Spleen (tissue), 11 donors: ENCODE measurements at regions not wholly inside any gene's neighbourhood (a gene's known extent, or its start where the extent isn't known, plus 50 kb on each side); places are given as distances from the start of the nearest gene placed in this dataset.
A peak's percentile ranks its signal among the peaks of the same experiment; 100 is the strongest.

ENCODE experiments used
- DNase-seq: peaks from one replicate; pipeline ENCODE4 v3.0.0-alpha.2; 2020
- H3K27ac ChIP-seq, 8 donors: fragments of 200-600 bp; sonication (generic) in 7 of 8; 1 replicate in 4 of 8; 2 replicates in 4 of 8; pipeline versions ENCODE4 v1.5.0 to v1.8.0; 2016 to 2021; ENCODE audit warnings: inconsistent platforms in 4 of 8, mild to moderate bottlenecking in 4 of 8, moderate library complexity in 1 of 8
- H3K27me3 ChIP-seq, 7 donors: fragments of 200-600 bp; sonication (generic) in 6 of 7; replicated peaks in 1 of 7; 1 replicate in 4 of 7; 2 replicates in 3 of 7; pipeline versions ENCODE4 v1.5.0 to v1.8.0; 2016 to 2021; ENCODE audit warnings: inconsistent platforms in 3 of 7, mild to moderate bottlenecking in 1 of 7
- H3K36me3 ChIP-seq, 6 donors: fragments of 200-600 bp; sonication (generic) in 5 of 6; 1 replicate in 4 of 6; 2 replicates in 2 of 6; pipeline versions ENCODE4 v1.5.0 to v1.8.0; 2016 to 2021; ENCODE audit warnings: inconsistent platforms in 2 of 6
- H3K4me1 ChIP-seq, 6 donors: fragments of 200-600 bp; sonication (generic) in 5 of 6; 1 replicate in 3 of 6; 2 replicates in 3 of 6; pipeline versions ENCODE4 v1.5.0 to v1.8.0; 2016 to 2021; ENCODE audit warnings: inconsistent platforms in 3 of 6
- H3K4me3 ChIP-seq, 8 donors: fragments of 200-600 bp; sonication (generic) in 7 of 8; 1 replicate in 4 of 8; 2 replicates in 4 of 8; pipeline versions ENCODE4 v1.5.0 to v1.8.0; 2016 to 2021; ENCODE audit warnings: inconsistent platforms in 4 of 8, mild to moderate bottlenecking in 4 of 8, moderate library complexity in 2 of 8
- H3K9me3 ChIP-seq, 8 donors: fragments of 200-600 bp; sonication (generic) in 7 of 8; 1 replicate in 4 of 8; 2 replicates in 4 of 8; pipeline versions ENCODE4 v1.5.0 to v1.8.0; 2016 to 2021; ENCODE audit warnings: inconsistent platforms in 4 of 8
- CTCF ChIP-seq, 11 experiments: fragments of 200-600 bp in 7 of 11; fragments of 450-650 bp in 4 of 11; sonication (generic) in 4 of 11; IDR thresholded peaks in 8 of 11; conservative IDR thresholded peaks in 3 of 11; 1 replicate in 7 of 11; 2 replicates in 4 of 11; pipeline versions ENCODE4 v1.4.0 to v1.8.0; 2016 to 2021; ENCODE audit warnings: antibody characterized with exemption in 11 of 11, inconsistent platforms in 4 of 11, mild to moderate bottlenecking in 1 of 11
- POLR2A ChIP-seq, 3 donors: fragments of 450-650 bp; IDR thresholded peaks; one replicate each; pipeline ENCODE4 v1.5.1; 2017; ENCODE audit warnings: antibody characterized with exemption in 3 of 3, mild to moderate bottlenecking in 1 of 3
- POLR2AphosphoS5 ChIP-seq, 3 donors: sonication (generic); formaldehyde crosslinking; IDR thresholded peaks; one replicate each; pipeline ENCODE4 v1.5.1; 2017; ENCODE audit warnings: antibody characterized with exemption in 3 of 3
- WGBS, 5 donors: extraction: QIAGEN DNeasy Blood & Tissue Kit in 3 of 5; methylation state at CpG; one replicate each; pipeline versions ENCODE4 v1.1.5 to v1.1.7; 2013 to 2018; 5-methylcytosine and 5-hydroxymethylcytosine counted together
- intact Hi-C: fragments of 100-400 bp; cut with DNase I; formaldehyde crosslinking; loops from one replicate; pipeline ENCODE4 v1.15.0; 2023; ENCODE audit warnings: low total_unique reads
- donor health status: healthy with polysubstance abuse.
- donor health status: DM: no; HTN: no; CAD: no; lungs with moderate emphysema.
- donor health status: DM: no; HTN: no; CAD: no.
- donor health status: Bipolar disorder and iron deficiency.
- donor health status: healthy.
- donor health status: DM: no; HTN: no; CAD: no.
- donor health status: DM: yes; HTN: yes; CAD: no.

- H3K27me3 ChIP-seq, result no peaks in the 10 kb centered on the region
- WGBS, 5 donors, result 69 to 93% (median 85%) methylated on average over 1 of the region's 1 CpG
- H3K9me3 ChIP-seq, result no peaks in the 10 kb centered on the region
- intact Hi-C loops, result no loop called here
- H3K4me1 ChIP-seq, result peaks cover 0 to 3% (median 0%) of the 10 kb centered on the region in 6 donors
- no peak overlapping the region for H3K4me3 ChIP-seq
- H3K27ac ChIP-seq, result no peak overlapping the region
- H3K36me3 ChIP-seq, result no peaks in the 10 kb centered on the region
- no peak for TF ChIP-seq CTCF (IDR thresholded peaks at IDR 0.05 in 8 of 11, conservative IDR thresholded peaks at IDR 0.05 in 3 of 11)
- no peak for TF ChIP-seq POLR2AphosphoS5 (IDR thresholded peaks at IDR 0.05)
- TF ChIP-seq POLR2A (IDR thresholded peaks at IDR 0.05), result no peak
- DNase-seq, result no peak
Measured at GRCh38 chr3:25000971-25001591, 427.0 kb upstream of the RARB start.

- no peaks in the 10 kb centered on the region for H3K36me3 ChIP-seq
- 16 to 43% (median 33%) methylated on average over 2 of the region's 2 CpGs for WGBS, 5 donors
- H3K27ac ChIP-seq, result no peak overlapping the region
- H3K4me3 ChIP-seq, result no peak overlapping the region
- no peaks in the 10 kb centered on the region for H3K27me3 ChIP-seq
- no peak for DNase-seq
- intact Hi-C loops, result no loop called here
- peaks cover 0 to 3% (median 0%) of the 10 kb centered on the region in 6 donors for H3K4me1 ChIP-seq
- TF ChIP-seq CTCF (IDR thresholded peaks at IDR 0.05 in 8 of 11, conservative IDR thresholded peaks at IDR 0.05 in 3 of 11), result no peak
- no peak for TF ChIP-seq POLR2AphosphoS5 (IDR thresholded peaks at IDR 0.05)
- no peak for TF ChIP-seq POLR2A (IDR thresholded peaks at IDR 0.05)
- H3K9me3 ChIP-seq, result no peaks in the 10 kb centered on the region
Measured at GRCh38 chr3:25002052-25002451, 426.0 kb upstream of the RARB start.

GRCh38 chr3:25007974-25008658 is 419.9 kb upstream of the RARB start:
- H3K36me3 ChIP-seq, result no peaks in the 10 kb centered on the region
- no peak overlapping the region for H3K4me3 ChIP-seq
- peak overlapping the region in 4 of 8 donors; percentile 2 to 42 (median 22) for H3K27ac ChIP-seq
- TF ChIP-seq CTCF (IDR thresholded peaks at IDR 0.05 in 8 of 11, conservative IDR thresholded peaks at IDR 0.05 in 3 of 11) (no peak), POLR2A (IDR thresholded peaks at IDR 0.05) (no peak), POLR2AphosphoS5 (IDR thresholded peaks at IDR 0.05) (no peak)
- H3K4me1 ChIP-seq, result peaks cover 0 to 14% (median 6%) of the 10 kb centered on the region in 6 donors
- H3K9me3 ChIP-seq, result no peaks in the 10 kb centered on the region
- DNase-seq, result no peak
- intact Hi-C loops, result no loop called here
- 38 to 50% (median 42%) methylated on average over 2 of the region's 2 CpGs for WGBS, 5 donors
- no peaks in the 10 kb centered on the region for H3K27me3 ChIP-seq

- no peak overlapping the region for H3K27ac ChIP-seq
- H3K27me3 ChIP-seq, result no peaks in the 10 kb centered on the region
- intact Hi-C loops, result no loop called here
- no peak overlapping the region for H3K4me3 ChIP-seq
- H3K9me3 ChIP-seq, result no peaks in the 10 kb centered on the region
- H3K36me3 ChIP-seq, result no peaks in the 10 kb centered on the region
- 22 to 46% (median 33%) methylated on average over 2 of the region's 2 CpGs for WGBS, 5 donors
- H3K4me1 ChIP-seq, result peaks cover 0 to 14% (median 4%) of the 10 kb centered on the region in 6 donors
- TF ChIP-seq POLR2AphosphoS5 (IDR thresholded peaks at IDR 0.05) (peak in 1 of 3 donors; percentile 49), CTCF (IDR thresholded peaks at IDR 0.05 in 8 of 11, conservative IDR thresholded peaks at IDR 0.05 in 3 of 11) (no peak)
- DNase-seq, result no peak
Measured at GRCh38 chr3:25009665-25010064, 418.4 kb upstream of the RARB start.
